ENCODE measurements at regions not wholly inside any gene's neighbourhood (a gene's known extent, or its start where the extent isn't known, plus 50 kb on each side); places are given as distances from the start of the nearest gene placed in this dataset.
A peak's percentile ranks its signal among the peaks of the same experiment; 100 is the strongest.

DNA sequence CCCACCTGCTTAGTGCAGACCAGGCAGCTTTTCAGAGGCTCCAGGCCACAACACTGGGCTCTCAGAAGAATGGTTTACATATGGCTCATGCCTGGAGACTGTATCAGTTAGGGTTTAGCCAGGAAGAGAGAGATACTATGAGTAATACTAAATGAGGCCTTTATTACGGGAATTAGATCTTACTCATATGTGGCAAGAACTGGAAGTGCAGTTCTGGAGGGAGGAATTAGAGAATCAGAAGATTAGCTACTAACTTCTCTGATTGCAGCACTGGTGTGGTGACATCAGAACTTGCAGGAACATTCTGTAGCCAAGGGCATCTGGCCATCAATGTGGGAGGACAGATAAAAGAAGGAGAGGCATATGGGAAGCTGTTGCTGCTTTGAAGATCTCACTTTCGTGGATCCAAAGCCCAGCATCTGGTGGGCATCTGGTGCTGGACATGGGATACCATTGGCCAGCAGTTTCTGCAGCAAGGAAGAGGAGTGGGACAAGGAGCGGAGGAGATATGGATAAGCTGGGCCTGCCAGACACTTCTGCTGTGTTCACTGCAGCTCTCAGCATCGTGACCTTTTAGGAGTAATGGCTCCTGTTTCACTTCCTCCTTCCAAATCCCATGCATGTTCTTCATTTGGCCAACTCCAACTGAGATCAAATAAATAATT, 248.5 kb downstream of the BTBD3 start:
- no peak for DNase-seq
- intact Hi-C loops (cut with DNase I), result no loop called here
- Histone ChIP-seq H3K36me3 (no peaks in the 10 kb centered on the region), H3K27ac (peak overlapping the region in 2 of 4 donors; percentile 40 to 81), H3K9me3 (peaks cover 0 to 9% (median 0%) of the 10 kb centered on the region in 3 donors), H3K27me3 (no peaks in the 10 kb centered on the region), H3K4me3 (no peak overlapping the region), H3K4me1 (peaks cover 0 to 7% (median 0%) of the 10 kb centered on the region in 3 donors)
- TF ChIP-seq CTCF (IDR thresholded peaks at IDR 0.05) (peak in 1 of 6 experiments; percentile 38), POLR2A (IDR thresholded peaks at IDR 0.05) (no peak)
- WGBS, 2 donors, result 55 to 59% methylated on average over 4 of the region's 4 CpGs

DNA sequence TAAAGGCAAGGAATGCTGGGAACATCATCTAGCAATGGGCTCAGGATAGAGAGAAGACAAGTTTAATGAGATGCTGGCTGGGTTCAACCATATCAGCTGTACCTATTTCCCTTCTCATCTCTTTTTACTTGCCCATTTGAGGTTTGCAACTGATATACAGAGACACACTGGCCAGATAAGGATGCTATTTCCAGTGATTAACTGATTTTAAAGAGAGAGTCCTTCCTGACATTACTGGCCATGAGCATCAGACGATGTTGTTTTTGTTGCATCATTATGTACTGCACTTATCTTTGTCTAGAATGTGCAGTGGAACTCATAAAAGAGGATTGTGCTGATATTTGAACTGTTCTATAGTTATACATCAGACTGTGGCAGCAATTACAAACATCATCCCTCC, 252.7 kb downstream of the BTBD3 start:
- TF ChIP-seq POLR2A (IDR thresholded peaks at IDR 0.05) (no peak), CTCF (IDR thresholded peaks at IDR 0.05) (no peak)
- Histone ChIP-seq H3K4me1 (peaks cover 0 to 6% (median 6%) of the 10 kb centered on the region in 3 donors), H3K36me3 (no peaks in the 10 kb centered on the region), H3K9me3 (peaks cover 0 to 9% (median 0%) of the 10 kb centered on the region in 3 donors), H3K27ac (no peak overlapping the region), H3K4me3 (no peak overlapping the region), H3K27me3 (no peaks in the 10 kb centered on the region)
- WGBS, 2 donors, result 60 to 87% methylated on average over 1 of the region's 1 CpG
- DNase-seq, result no peak
- intact Hi-C loops (cut with DNase I), result no loop called here

DNA sequence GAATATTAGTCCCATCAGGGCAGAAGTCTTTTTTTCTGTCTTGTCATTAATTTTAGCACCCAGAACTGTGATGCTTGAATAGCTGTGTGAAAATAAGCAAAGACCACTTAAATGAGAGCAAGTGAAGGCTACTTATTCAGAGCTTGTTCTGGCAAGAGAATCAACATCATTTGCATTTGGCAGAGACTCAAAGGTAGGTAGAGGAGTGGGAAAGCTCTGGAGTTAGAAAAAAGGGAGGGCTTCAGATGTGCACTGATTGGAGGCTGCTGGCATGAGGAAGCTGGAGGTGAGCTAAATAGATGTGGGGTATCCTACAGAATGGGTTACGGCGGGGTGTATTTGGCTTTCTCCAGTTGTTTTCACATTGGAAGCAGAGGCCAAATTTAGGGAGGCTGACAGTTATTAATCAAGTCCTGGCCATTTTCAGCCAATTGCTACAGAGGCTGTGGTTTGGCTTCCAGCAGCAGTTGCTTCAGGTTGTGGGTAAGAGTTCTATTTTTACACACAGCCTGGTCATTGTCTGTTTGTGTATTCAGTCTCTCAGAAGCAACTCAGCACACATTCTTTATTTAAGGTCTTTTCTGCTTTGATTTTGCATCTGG, 254.3 kb downstream of the BTBD3 start:
- intact Hi-C loops (cut with DNase I), result no loop called here
- peaks cover 0 to 6% (median 0%) of the 10 kb centered on the region in 3 donors for H3K4me1 ChIP-seq
- no peak overlapping the region for H3K27ac ChIP-seq
- H3K27me3 ChIP-seq, result no peaks in the 10 kb centered on the region
- H3K9me3 ChIP-seq, result peaks cover 0 to 9% (median 0%) of the 10 kb centered on the region in 3 donors
- 24 to 52% methylated on average over 2 of the region's 2 CpGs for whole genome bisulfite sequencing, 2 donors
- DNase-seq, result no peak
- H3K36me3 ChIP-seq, result no peaks in the 10 kb centered on the region
- TF ChIP-seq POLR2A (IDR thresholded peaks at IDR 0.05) (no peak), CTCF (IDR thresholded peaks at IDR 0.05) (no peak)
- no peak overlapping the region for H3K4me3 ChIP-seq

GRCh38 chr20:12173347-12174012, 255.8 kb downstream of the BTBD3 start:
- no peaks in the 10 kb centered on the region for H3K27me3 ChIP-seq
- peaks cover 0 to 4% (median 0%) of the 10 kb centered on the region in 3 donors for H3K9me3 ChIP-seq
- no peak for TF ChIP-seq CTCF (IDR thresholded peaks at IDR 0.05)
- no peak for TF ChIP-seq POLR2A (IDR thresholded peaks at IDR 0.05)
- peaks cover 0 to 6% (median 0%) of the 10 kb centered on the region in 3 donors for H3K4me1 ChIP-seq
- no peak overlapping the region for H3K27ac ChIP-seq
- no peaks in the 10 kb centered on the region for H3K36me3 ChIP-seq
- intact Hi-C loops (cut with DNase I), result no loop called here
- no peak for DNase-seq
- H3K4me3 ChIP-seq, result no peak overlapping the region
- WGBS, 2 donors, result 29 to 48% methylated on average over 2 of the region's 2 CpGs

GRCh38 chr20:12175538-12175937, 257.8 kb downstream of the BTBD3 start:
- no peak for DNase-seq
- intact Hi-C loops (cut with DNase I), result no loop called here
- peaks cover 0 to 6% (median 0%) of the 10 kb centered on the region in 3 donors for H3K4me1 ChIP-seq
- no peaks in the 10 kb centered on the region for H3K27me3 ChIP-seq
- H3K27ac ChIP-seq, result no peak overlapping the region
- H3K4me3 ChIP-seq, result no peak overlapping the region
- TF ChIP-seq CTCF (IDR thresholded peaks at IDR 0.05), result no peak
- TF ChIP-seq POLR2A (IDR thresholded peaks at IDR 0.05), result no peak
- H3K9me3 ChIP-seq, result no peaks in the 10 kb centered on the region
- H3K36me3 ChIP-seq, result no peaks in the 10 kb centered on the region
